ENCODE measurements at regions not wholly inside any gene's neighbourhood (a gene's known extent, or its start where the extent isn't known, plus 50 kb on each side); places are given as distances from the start of the nearest gene placed in this dataset.

GRCh38 chr17:79155701-79156100, 81.1 kb downstream of the ENGASE start:
- DNase-seq, result no peak
- ChIA-PET CTCF (no interaction called here), POLR2A (ENCODE audit: unreplicated experiment) (no interaction called here)
- Histone ChIP-seq H3F3A (ENCODE audit: insufficient read depth, low read depth) (no peaks in the 10 kb centered on the region), H3K36me3 (ENCODE audit: low read depth) (no peaks in the 10 kb centered on the region), H3K79me2 (ENCODE audit: low read depth) (no peaks in the 10 kb centered on the region), H3K4me2 (no peak overlapping the region), H3K4me3 (no peak overlapping the region), H2AFZ (no peak overlapping the region), H3K27ac (no peak overlapping the region), H3K27me3 (ENCODE audit: insufficient read depth, low read depth) (peaks cover 90% of the 10 kb centered on the region), H4K20me1 (ENCODE audit: insufficient read depth) (no peaks in the 10 kb centered on the region), H3K4me1 (replicated peaks; ENCODE audit: insufficient read depth) (no peaks in the 10 kb centered on the region), H3K9me3 (ENCODE audit: insufficient read depth, low read depth) (no peaks in the 10 kb centered on the region), H3K9me2 (ENCODE audit: insufficient read depth) (no peaks in the 10 kb centered on the region)
- TF ChIP-seq CTCF (conservative IDR thresholded peaks at IDR 0.05) (no peak), EZH2 (IDR thresholded peaks at IDR 0.05; ENCODE audit: low read depth) (no peak)
- BruUV-seq (replicated peaks), result no TSS peak
- intact Hi-C loops (cut with micrococcal nuclease; ENCODE audit: unreplicated experiment), result no loop called here

- intact Hi-C loops (cut with micrococcal nuclease; ENCODE audit: unreplicated experiment), result no loop called here
- no peaks in the 10 kb centered on the region for H3F3A ChIP-seq (ENCODE audit: insufficient read depth, low read depth)
- no peaks in the 10 kb centered on the region for H3K36me3 ChIP-seq (ENCODE audit: low read depth)
- no peaks in the 10 kb centered on the region for H3K79me2 ChIP-seq (ENCODE audit: low read depth)
- no peak for DNase-seq
- TF ChIP-seq CTCF (conservative IDR thresholded peaks at IDR 0.05) (no peak), EZH2 (IDR thresholded peaks at IDR 0.05; ENCODE audit: low read depth) (no peak)
- ChIA-PET POLR2A (ENCODE audit: unreplicated experiment) (no interaction called here), CTCF (no interaction called here)
- BruUV-seq (replicated peaks), result no TSS peak
- no peaks in the 10 kb centered on the region for H4K20me1 ChIP-seq (ENCODE audit: insufficient read depth)
- no peaks in the 10 kb centered on the region for H3K9me3 ChIP-seq (ENCODE audit: insufficient read depth, low read depth)
- no peak overlapping the region for H3K27ac ChIP-seq
- peaks cover 86% of the 10 kb centered on the region for H3K27me3 ChIP-seq (ENCODE audit: insufficient read depth, low read depth)
- no peak overlapping the region for H2AFZ ChIP-seq
- no peak overlapping the region for H3K4me3 ChIP-seq
- no peaks in the 10 kb centered on the region for H3K9me2 ChIP-seq (ENCODE audit: insufficient read depth)
- no peaks in the 10 kb centered on the region for H3K4me1 ChIP-seq (replicated peaks; ENCODE audit: insufficient read depth)
- H3K4me2 ChIP-seq, result no peak overlapping the region
These were observed 80.4 kb downstream of the ENGASE start for GRCh38 chr17:79154951-79155585.

- Histone ChIP-seq H3K4me3 (no peak overlapping the region), H3K79me2 (ENCODE audit: low read depth) (no peaks in the 10 kb centered on the region), H3K4me2 (no peak overlapping the region), H3F3A (ENCODE audit: insufficient read depth, low read depth) (no peaks in the 10 kb centered on the region), H3K27me3 (ENCODE audit: insufficient read depth, low read depth) (peaks cover 82% of the 10 kb centered on the region), H3K9me3 (ENCODE audit: insufficient read depth, low read depth) (no peaks in the 10 kb centered on the region), H3K36me3 (ENCODE audit: low read depth) (no peaks in the 10 kb centered on the region), H2AFZ (no peak overlapping the region), H3K9me2 (ENCODE audit: insufficient read depth) (no peaks in the 10 kb centered on the region), H3K27ac (no peak overlapping the region), H4K20me1 (ENCODE audit: insufficient read depth) (no peaks in the 10 kb centered on the region), H3K4me1 (replicated peaks; ENCODE audit: insufficient read depth) (no peaks in the 10 kb centered on the region)
- no peak for DNase-seq
- intact Hi-C loops (cut with micrococcal nuclease; ENCODE audit: unreplicated experiment), result no loop called here
- ChIA-PET CTCF (no interaction called here), POLR2A (ENCODE audit: unreplicated experiment) (no interaction called here)
- TF ChIP-seq EZH2 (IDR thresholded peaks at IDR 0.05; ENCODE audit: low read depth), result no peak
- TF ChIP-seq CTCF (conservative IDR thresholded peaks at IDR 0.05), result no peak
- BruUV-seq (replicated peaks), result no TSS peak
These were observed 79.8 kb downstream of the ENGASE start for GRCh38 chr17:79154446-79154845.
